SK-N-SH treated with all-trans-retinoic acid at 6 μM for 48 hours (cell line): ENCODE measurements at regions not wholly inside any gene's neighbourhood (a gene's known extent, or its start where the extent isn't known, plus 50 kb on each side); places are given as distances from the start of the nearest gene placed in this dataset.

Experiments used
- ARNTL ChIP-seq: fragments of 450-650 bp; formaldehyde crosslinking; IDR thresholded peaks from 2 replicates; pipeline ENCODE4 v1.5.0; 2020; ENCODE audit warnings: low read depth, mild to moderate bottlenecking, moderate library complexity, borderline replicate concordance
- CREB5 ChIP-seq: fragments of 250-450 bp; sonication (Bioruptor Pico); IDR thresholded peaks from 2 replicates; pipeline ENCODE4 v1.5.1; 2020; ENCODE audit warnings: low read depth, mild to moderate bottlenecking, moderate library complexity
- CSRNP3 ChIP-seq: fragments of 250-450 bp; sonication (Bioruptor Pico); IDR thresholded peaks from 2 replicates; pipeline ENCODE4 v1.5.1; 2021; ENCODE audit warnings: mild to moderate bottlenecking, moderate library complexity
- ESRRG ChIP-seq: fragments of 250-450 bp; sonication (Bioruptor Pico); IDR thresholded peaks from 2 replicates; pipeline ENCODE4 v1.6.1; 2021; ENCODE audit warnings: mild to moderate bottlenecking
- GLIS3 ChIP-seq: fragments of 250-450 bp; sonication (Bioruptor Pico); IDR thresholded peaks from 2 replicates; pipeline ENCODE4 v1.5.0; 2020; ENCODE audit warnings: mild to moderate bottlenecking, moderate library complexity
- PATZ1 ChIP-seq: fragments of 250-450 bp; sonication (Bioruptor Pico); IDR thresholded peaks from 2 replicates; pipeline ENCODE4 v1.8.0; 2020; ENCODE audit warnings: mild to moderate bottlenecking, moderate library complexity, borderline replicate concordance
- SNAI2 ChIP-seq: fragments of 250-450 bp; sonication (Bioruptor Pico); IDR thresholded peaks from 2 replicates; pipeline ENCODE4 v1.5.0; 2020; ENCODE audit warnings: mild to moderate bottlenecking, moderate library complexity
- TSHZ2 ChIP-seq: fragments of 250-450 bp; sonication (Bioruptor Pico); IDR thresholded peaks from 2 replicates; pipeline ENCODE4 v1.5.0; 2020; ENCODE audit warnings: mild to moderate bottlenecking, moderate library complexity

- TF ChIP-seq ESRRG (CRISPR knock-in tag), result no peak
- TF ChIP-seq PATZ1 (CRISPR knock-in tag), result no peak
- TF ChIP-seq TSHZ2 (CRISPR knock-in tag), result no peak
- TF ChIP-seq SNAI2 (CRISPR knock-in tag), result no peak
- no peak for TF ChIP-seq CREB5 (CRISPR knock-in tag)
- TF ChIP-seq ARNTL (CRISPR knock-in tag), result no peak
- no peak for TF ChIP-seq GLIS3 (CRISPR knock-in tag)
- TF ChIP-seq CSRNP3 (CRISPR knock-in tag), result no peak
Observed at GRCh38 chr16:72569677-72570076, 397.7 kb upstream of the PMFBP1 start.
